H1 (cell line): ENCODE measurements at regions not wholly inside any gene's neighbourhood (a gene's known extent, or its start where the extent isn't known, plus 50 kb on each side); places are given as distances from the start of the nearest gene placed in this dataset.

Source experiments
- CTCF ChIA-PET: fragments of 300-600 bp; sonication (Branson Sonifier 250); formaldehyde crosslinking; loops from one replicate; lab custom pipeline; 2021; ENCODE audit not compliant: partially characterized antibody; lab: Charles Lee
- POLR2A ChIA-PET: fragments of 300-600 bp; sonication (Branson Sonifier 250); formaldehyde crosslinking; loops from one replicate; lab custom pipeline; 2021; ENCODE audit warnings: inconsistent platforms; ENCODE audit not compliant: partially characterized antibody; lab: Charles Lee
- DNase-seq, 2 experiments: peaks; one replicate each; pipeline versions ENCODE4 v3.0.0 to v3.0.0-alpha.2; 2010 to 2022; ENCODE audit warnings: low spot score in 2 of 2, low read depth in 1 of 2, mixed read lengths in 1 of 2
- FAIRE-seq: peaks from 2 replicates; lab custom pipeline; 2011; peaks lifted over from hg19 to GRCh38; lab: Jason Lieb, UNC
- H2AFZ ChIP-seq: 2 replicates; pipeline ENCODE4 v1.8.1; 2012; ENCODE audit warnings: low read length, inconsistent platforms
- H2AK5ac ChIP-seq: 2 replicates; pipeline ENCODE4 v1.6.1; 2013; ENCODE audit warnings: low read depth, low read length
- H2BK120ac ChIP-seq: replicated peaks from 2 replicates; pipeline ENCODE3; 2013; ENCODE audit warnings: low read depth, low read length, inconsistent platforms
- H2BK12ac ChIP-seq: 2 replicates; pipeline ENCODE4 v1.6.1; 2013; ENCODE audit warnings: low read depth, low read length
- H2BK15ac ChIP-seq: 2 replicates; pipeline ENCODE4 v1.6.1; 2013; ENCODE audit warnings: low read length
- H2BK20ac ChIP-seq: 2 replicates; pipeline ENCODE4 v1.6.1; 2013; ENCODE audit warnings: low read length
- H2BK5ac ChIP-seq: 2 replicates; pipeline ENCODE4 v1.6.1; 2013; ENCODE audit warnings: low read depth, low read length
- H3K14ac ChIP-seq: 2 replicates; pipeline ENCODE4 v1.6.1; 2013; ENCODE audit warnings: inconsistent platforms; ENCODE audit not compliant: insufficient read length
- H3K18ac ChIP-seq: 2 replicates; pipeline ENCODE4 v1.6.1; 2013; ENCODE audit warnings: low read length; ENCODE audit errors: extremely low read depth
- H3K23ac ChIP-seq: 2 replicates; pipeline ENCODE4 v1.6.1; 2013; ENCODE audit warnings: inconsistent platforms; ENCODE audit not compliant: insufficient read length
- H3K23me2 ChIP-seq: 2 replicates; pipeline ENCODE4 v1.6.1; 2013; ENCODE audit warnings: low read depth, low read length
- H3K27ac ChIP-seq: 2 replicates; pipeline ENCODE4 v1.6.1; 2011; ENCODE audit warnings: low read depth, low read length, inconsistent platforms
- H3K27me3 ChIP-seq, 4 experiments: replicated peaks in 1 of 4; 1 replicate in 1 of 4; 2 replicates in 3 of 4; pipeline versions ENCODE4 v1.6.1 to v1.8.1; 2011 to 2013; ENCODE audit warnings: low read length in 3 of 4, mild to moderate bottlenecking in 3 of 4, inconsistent platforms in 2 of 4, mixed read lengths in 2 of 4, moderate library complexity in 1 of 4; ENCODE audit not compliant: control insufficient read depth in 3 of 4, insufficient read depth in 3 of 4; ENCODE audit errors: extremely low read depth in 1 of 4
- H3K36me3 ChIP-seq, 4 experiments: 2 replicates each; pipeline versions ENCODE4 v1.6.1 to v1.8.1; 2011 to 2013; ENCODE audit warnings: mild to moderate bottlenecking in 4 of 4, low read length in 3 of 4, moderate library complexity in 2 of 4, control low read depth in 1 of 4, inconsistent platforms in 1 of 4; ENCODE audit not compliant: insufficient read depth in 4 of 4, control insufficient read depth in 2 of 4
- H3K4ac ChIP-seq: replicated peaks from 2 replicates; pipeline ENCODE3; 2013; ENCODE audit warnings: low read length, low read depth, mixed read lengths, inconsistent platforms; ENCODE audit not compliant: insufficient read length
- H3K4me1 ChIP-seq, 4 experiments: replicated peaks in 1 of 4; 1 replicate in 1 of 4; 2 replicates in 3 of 4; pipeline versions ENCODE4 v1.6.1 to v1.8.1; 2011 to 2013; ENCODE audit warnings: low read length in 3 of 4, inconsistent platforms in 2 of 4, mixed read lengths in 1 of 4; ENCODE audit not compliant: insufficient read depth in 4 of 4, control insufficient read depth in 3 of 4
- H3K4me2 ChIP-seq, 2 experiments: 2 replicates each; pipeline versions ENCODE4 v1.6.1 to v1.8.1; 2011 to 2013; ENCODE audit warnings: low read depth in 2 of 2, low read length in 2 of 2, control low read depth in 1 of 2, inconsistent platforms in 1 of 2, mild to moderate bottlenecking in 1 of 2; ENCODE audit not compliant: insufficient read depth in 1 of 2
- H3K4me3 ChIP-seq, 4 experiments: fragments of 200-600, 300-600 bp in 1 of 4; sonication (generic), shearing (Covaris generic), sonication (Bioruptor Twin) in 1 of 4; 2 replicates each; pipeline versions ENCODE4 v1.5.1 to v1.8.1; 2011 to 2016; ENCODE audit warnings: low read length in 4 of 4, low read depth in 3 of 4, control low read depth in 2 of 4, inconsistent platforms in 2 of 4, mild to moderate bottlenecking in 2 of 4, mixed read lengths in 1 of 4, moderate library complexity in 1 of 4; ENCODE audit not compliant: insufficient read depth in 2 of 4; ENCODE audit errors: extremely low read depth in 1 of 4
- H3K56ac ChIP-seq: replicated peaks from 2 replicates; pipeline ENCODE3; 2013; ENCODE audit warnings: low read depth, mild to moderate bottlenecking, mixed read lengths, low read length, inconsistent platforms; ENCODE audit not compliant: insufficient read length
- H3K79me1 ChIP-seq: 2 replicates; pipeline ENCODE4 v1.6.1; 2013; ENCODE audit warnings: low read depth, low read length, control low read depth
- H3K79me2 ChIP-seq, 2 experiments: 2 replicates each; pipeline versions ENCODE4 v1.6.1 to v1.8.1; 2012 to 2013; ENCODE audit warnings: low read length in 2 of 2, mild to moderate bottlenecking in 2 of 2, inconsistent platforms in 1 of 2; ENCODE audit not compliant: insufficient read depth in 2 of 2, control insufficient read depth in 1 of 2
- H3K9ac ChIP-seq, 4 experiments: replicated peaks in 1 of 4; 1 replicate in 1 of 4; 2 replicates in 3 of 4; pipeline versions ENCODE4 v1.6.1 to v1.8.1; 2011 to 2013; ENCODE audit warnings: low read depth in 3 of 4, low read length in 3 of 4, control low read depth in 2 of 4, mild to moderate bottlenecking in 2 of 4, moderate library complexity in 2 of 4, inconsistent platforms in 1 of 4; ENCODE audit errors: extremely low read depth in 1 of 4
- H3K9me3 ChIP-seq, 2 experiments: 2 replicates each; pipeline versions ENCODE4 v1.6.1 to v1.8.1; 2012 to 2013; ENCODE audit warnings: mild to moderate bottlenecking in 2 of 2, moderate library complexity in 2 of 2, control low read depth in 1 of 2, inconsistent platforms in 1 of 2, low read depth in 1 of 2, low read length in 1 of 2, mixed read lengths in 1 of 2; ENCODE audit not compliant: insufficient read depth in 2 of 2
- H4K20me1 ChIP-seq, 2 experiments: replicated peaks in 1 of 2; 2 replicates each; pipeline versions ENCODE3 to v1.8.1; 2011 to 2013; ENCODE audit warnings: inconsistent platforms in 2 of 2, low read length in 2 of 2, mild to moderate bottlenecking in 1 of 2; ENCODE audit not compliant: insufficient read depth in 2 of 2, control insufficient read depth in 1 of 2
- H4K5ac ChIP-seq: 2 replicates; pipeline ENCODE4 v1.6.1; 2013; ENCODE audit warnings: low read length, low read depth, mixed read lengths, inconsistent platforms; ENCODE audit not compliant: insufficient read length
- H4K8ac ChIP-seq: 2 replicates; pipeline ENCODE4 v1.8.0; 2013; ENCODE audit warnings: mild to moderate bottlenecking, moderate library complexity, low read length, inconsistent platforms; ENCODE audit not compliant: insufficient read depth; ENCODE audit errors: extremely low read depth
- H4K91ac ChIP-seq: replicated peaks from 2 replicates; pipeline ENCODE3; 2013; ENCODE audit warnings: low read length, mixed read lengths, inconsistent platforms; ENCODE audit not compliant: insufficient read length
- ATF2 ChIP-seq: IDR thresholded peaks from 2 replicates; pipeline ENCODE4 v1.6.1; 2012; ENCODE audit warnings: low read length, inconsistent platforms
- CBX5 ChIP-seq: fragments of 300-800, 300-1000 bp; sonication (generic); IDR thresholded peaks from 2 replicates; pipeline ENCODE4 v1.7.1; 2016; ENCODE audit warnings: antibody characterized with exemption, low read length, low read depth
- CTBP2 ChIP-seq: IDR thresholded peaks from 2 replicates; pipeline ENCODE4 v1.7.0; 2011; ENCODE audit warnings: borderline replicate concordance, mild to moderate bottlenecking, moderate library complexity, mixed read lengths, low read length; ENCODE audit not compliant: insufficient read depth, insufficient read length
- FOSL1 ChIP-seq: IDR thresholded peaks from 2 replicates; pipeline ENCODE4 v1.6.1; 2011; ENCODE audit warnings: mild to moderate bottlenecking, low read depth, low read length, moderate library complexity; ENCODE audit not compliant: insufficient read depth
- JUND ChIP-seq: IDR thresholded peaks from 2 replicates; pipeline ENCODE4 v1.6.1; 2011; ENCODE audit warnings: mild to moderate bottlenecking, improper control_type of control experiment, low read length
- SP2 ChIP-seq: IDR thresholded peaks from 2 replicates; pipeline ENCODE4 v1.6.1; 2012; ENCODE audit warnings: mild to moderate bottlenecking, low read length, inconsistent platforms
- TBP ChIP-seq: IDR thresholded peaks from 2 replicates; pipeline ENCODE4 v1.6.1; 2011; ENCODE audit warnings: low read depth, low read length, improper control_type of control experiment
- YY1 ChIP-seq: IDR thresholded peaks from 2 replicates; pipeline ENCODE4 v1.6.1; 2011; ENCODE audit warnings: low read depth, mild to moderate bottlenecking, low read length
- WGBS, 2 experiments: shearing (Covaris generic) in 1 of 2; methylation state at CpG; one replicate each; pipeline versions ENCODE4 v1.1.6 to v1.1.7; 2013 to 2015; ENCODE audit warnings: low lambda C conversion rate in 2 of 2, mixed read lengths in 2 of 2, inconsistent platforms in 1 of 2, low coverage in 1 of 2, missing lambda C conversion rate in 1 of 2; ENCODE audit not compliant: insufficient replicate concordance in 2 of 2, insufficient coverage in 1 of 2, insufficient read length in 1 of 2; ENCODE audit errors: extremely low coverage in 1 of 2, missing lambda C conversion rate in 1 of 2; 5-methylcytosine and 5-hydroxymethylcytosine counted together
- TF ChIP-seq, protein P1 (sequence below), 3 experiments: IDR thresholded peaks; 1 replicate in 2 of 3; 2 replicates in 1 of 3; pipeline versions ENCODE4 v1.5.1 to v1.6.1; 2011; ENCODE audit warnings: low read length in 3 of 3, mild to moderate bottlenecking in 3 of 3, inconsistent platforms in 2 of 3, low read depth in 1 of 3, moderate library complexity in 1 of 3; ENCODE audit not compliant: insufficient read depth in 1 of 3; ENCODE audit errors: control extremely low read depth in 1 of 3
- TF ChIP-seq, protein P2 (sequence below): IDR thresholded peaks from 2 replicates; pipeline ENCODE4 v1.6.1; 2012; ENCODE audit warnings: inconsistent platforms

GRCh38 chr2:152930501-152930900 is 212.1 kb downstream of the ARL6IP6 start:
- Histone ChIP-seq H3K18ac (no peak overlapping the region), H2BK12ac (no peak overlapping the region), H3K14ac (no peak overlapping the region), H4K20me1 (no peaks in the 10 kb centered on the region), H3K4me1 (no peaks in the 10 kb centered on the region), H3K9ac (no peak overlapping the region), H3K23ac (no peak overlapping the region), H2AFZ (no peak overlapping the region), H3K56ac (no peak overlapping the region), H2BK5ac (no peak overlapping the region), H3K27me3 (no peaks in the 10 kb centered on the region), H2AK5ac (no peak overlapping the region), H3K4me3 (no peak overlapping the region), H4K8ac (no peak overlapping the region), H3K4ac (no peak overlapping the region), H3K79me1 (no peaks in the 10 kb centered on the region), H3K9me3 (peaks cover 0 to 3% of the 10 kb centered on the region in 2 experiments; a peak in 1 of 4 replicates), H3K36me3 (no peaks in the 10 kb centered on the region), H2BK120ac (no peak overlapping the region), H2BK15ac (no peak overlapping the region), H3K79me2 (no peaks in the 10 kb centered on the region), H3K27ac (no peak overlapping the region), H2BK20ac (no peak overlapping the region), H3K4me2 (no peak overlapping the region), H3K23me2 (no peaks in the 10 kb centered on the region), H4K5ac (no peak overlapping the region), H4K91ac (no peak overlapping the region)
- WGBS, 2 experiments: 95% methylated on average over 2 of the region's 2 CpGs; no CpG with 5 or more reads in 1 of the 2 experiments
- CTCF ChIA-PET: interaction anchor here (0.9 to 1.2 kb wide), 2 partner anchors 20 to 70 kb away, joined by 3 read pairs; no protein-coding TSS in a partner anchor
- POLR2A ChIA-PET: no interaction called here
- no peak for FAIRE-seq
- DNase-seq: no peak
- TF ChIP-seq CBX5: no peak
- TF ChIP-seq, protein P1, sequence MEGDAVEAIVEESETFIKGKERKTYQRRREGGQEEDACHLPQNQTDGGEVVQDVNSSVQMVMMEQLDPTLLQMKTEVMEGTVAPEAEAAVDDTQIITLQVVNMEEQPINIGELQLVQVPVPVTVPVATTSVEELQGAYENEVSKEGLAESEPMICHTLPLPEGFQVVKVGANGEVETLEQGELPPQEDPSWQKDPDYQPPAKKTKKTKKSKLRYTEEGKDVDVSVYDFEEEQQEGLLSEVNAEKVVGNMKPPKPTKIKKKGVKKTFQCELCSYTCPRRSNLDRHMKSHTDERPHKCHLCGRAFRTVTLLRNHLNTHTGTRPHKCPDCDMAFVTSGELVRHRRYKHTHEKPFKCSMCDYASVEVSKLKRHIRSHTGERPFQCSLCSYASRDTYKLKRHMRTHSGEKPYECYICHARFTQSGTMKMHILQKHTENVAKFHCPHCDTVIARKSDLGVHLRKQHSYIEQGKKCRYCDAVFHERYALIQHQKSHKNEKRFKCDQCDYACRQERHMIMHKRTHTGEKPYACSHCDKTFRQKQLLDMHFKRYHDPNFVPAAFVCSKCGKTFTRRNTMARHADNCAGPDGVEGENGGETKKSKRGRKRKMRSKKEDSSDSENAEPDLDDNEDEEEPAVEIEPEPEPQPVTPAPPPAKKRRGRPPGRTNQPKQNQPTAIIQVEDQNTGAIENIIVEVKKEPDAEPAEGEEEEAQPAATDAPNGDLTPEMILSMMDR (IDR thresholded peaks at IDR 0.05; ENCODE audit: control extremely low read depth in 1 of 3, insufficient read depth in 1 of 3, low read depth in 1 of 3, low read length in 3 of 3): no peak
- TF ChIP-seq, protein P2, sequence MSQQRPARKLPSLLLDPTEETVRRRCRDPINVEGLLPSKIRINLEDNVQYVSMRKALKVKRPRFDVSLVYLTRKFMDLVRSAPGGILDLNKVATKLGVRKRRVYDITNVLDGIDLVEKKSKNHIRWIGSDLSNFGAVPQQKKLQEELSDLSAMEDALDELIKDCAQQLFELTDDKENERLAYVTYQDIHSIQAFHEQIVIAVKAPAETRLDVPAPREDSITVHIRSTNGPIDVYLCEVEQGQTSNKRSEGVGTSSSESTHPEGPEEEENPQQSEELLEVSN: no peak
- no peak for TF ChIP-seq ATF2
- TF ChIP-seq TBP: no peak
- no peak for TF ChIP-seq FOSL1
- no peak for TF ChIP-seq CTBP2
- TF ChIP-seq YY1: no peak
- TF ChIP-seq SP2: no peak
- TF ChIP-seq JUND: no peak
